HepG2 (cell line): ENCODE measurements at regions not wholly inside any gene's neighbourhood (a gene's known extent, or its start where the extent isn't known, plus 50 kb on each side); places are given as distances from the start of the nearest gene placed in this dataset.

Source experiments
- ATAC-seq: fragments of 200-7000 bp; cut with Tn5 transposase; 3 replicates; pipeline ENCODE4 v1.9.1; 2020; ENCODE audit warnings: mild to moderate bottlenecking, moderate library complexity
- BruUV-seq: library from RNA; stranded (reverse); fragments of 400-500 nt; replicated peaks from 2 replicates; lab custom pipeline; 2021; lab: Mats Ljungman, UMichigan
- CTCF ChIA-PET: fragments of 300-600 bp; formaldehyde crosslinking; extraction: SDS; loops from one replicate; lab custom pipeline; 2021; ENCODE audit warnings: low total read pairs, inconsistent platforms, low intra/inter-chr PET ratio; lab: Yijun Ruan, JAX
- POLR2A ChIA-PET: fragments of 350-600 bp; sonication (Branson Sonifier 250); formaldehyde crosslinking; loops from one replicate; lab custom pipeline; 2020; ENCODE audit warnings: antibody characterized with exemption, inconsistent platforms; lab: Yijun Ruan, JAX
- DNase-seq: peaks from one replicate; pipeline ENCODE4 v3.0.0-alpha.2; 2015; ENCODE audit warnings: low spot score
- FAIRE-seq: peaks from 3 replicates; lab custom pipeline; 2011; peaks lifted over from hg19 to GRCh38; lab: Jason Lieb, UNC
- H2AFZ ChIP-seq: one replicate; pipeline ENCODE4 v1.6.1; 2011; ENCODE audit warnings: low read length, inconsistent platforms
- H3K27ac ChIP-seq: fragments of 300-600 bp; 3 replicates; pipeline ENCODE4 v1.8.0; 2011; ENCODE audit warnings: mixed run types, mild to moderate bottlenecking, mixed read lengths, low read length, inconsistent platforms; ENCODE audit not compliant: insufficient read depth; ENCODE audit errors: extremely low read length
- H3K27me3 ChIP-seq, 2 experiments: fragments of 200-600 bp in 1 of 2; 2 replicates in 1 of 2; 3 replicates in 1 of 2; pipeline versions ENCODE4 v1.6.0 to v1.8.0; 2011; ENCODE audit warnings: low read length in 2 of 2, mild to moderate bottlenecking in 2 of 2, moderate library complexity in 2 of 2, inconsistent platforms in 1 of 2; ENCODE audit not compliant: insufficient read depth in 2 of 2, control insufficient read depth in 1 of 2
- H3K36me3 ChIP-seq, 2 experiments: fragments of 200-600 bp in 1 of 2; replicated peaks in 1 of 2; 2 replicates in 1 of 2; 3 replicates in 1 of 2; pipeline versions ENCODE4 v1.5.1 to v1.8.0; 2011; ENCODE audit warnings: low read length in 2 of 2, inconsistent platforms in 1 of 2; ENCODE audit not compliant: insufficient read depth in 2 of 2, control insufficient read depth in 1 of 2
- H3K4me1 ChIP-seq: 2 replicates; pipeline ENCODE4 v1.5.1; 2012; ENCODE audit warnings: low read length, inconsistent platforms; ENCODE audit not compliant: insufficient read depth
- H3K4me2 ChIP-seq: 2 replicates; pipeline ENCODE4 v1.6.0; 2011; ENCODE audit warnings: low read depth, low read length, inconsistent platforms
- H3K4me3 ChIP-seq, 3 experiments: fragments of 200-600 bp in 1 of 3; sonication (generic), shearing (Covaris generic) in 1 of 3; replicated peaks in 1 of 3; 2 replicates each; pipeline ENCODE4 v1.5.1; 2011 to 2016; ENCODE audit warnings: low read length in 3 of 3, inconsistent platforms in 2 of 3, low read depth in 2 of 3, mild to moderate bottlenecking in 2 of 3, control low read depth in 1 of 3, mixed read lengths in 1 of 3; ENCODE audit not compliant: insufficient read depth in 1 of 3
- H3K79me2 ChIP-seq: one replicate; pipeline ENCODE4 v1.6.1; 2011; ENCODE audit warnings: low read length, inconsistent platforms; ENCODE audit not compliant: insufficient read depth
- H3K9ac ChIP-seq: 2 replicates; pipeline ENCODE4 v1.6.0; 2011; ENCODE audit warnings: mild to moderate bottlenecking, low read depth, low read length, inconsistent platforms; ENCODE audit not compliant: insufficient read depth
- H3K9me3 ChIP-seq: 2 replicates; pipeline ENCODE4 v1.5.1; 2012; ENCODE audit warnings: mild to moderate bottlenecking, low read length
- H4K20me1 ChIP-seq: 2 replicates; pipeline ENCODE4 v1.6.0; 2011; ENCODE audit warnings: inconsistent platforms, mild to moderate bottlenecking, low read length, moderate library complexity; ENCODE audit not compliant: insufficient read depth
- CSRNP2 ChIP-seq: sonication (generic); formaldehyde crosslinking; conservative IDR thresholded peaks from 2 replicates; pipeline ENCODE4 v1.8.0; 2022; ENCODE audit warnings: low read depth, missing genetic modification reagents
- KLF11 ChIP-seq: IDR thresholded peaks from 2 replicates; pipeline ENCODE4 v1.6.1; 2016; ENCODE audit warnings: missing compliant biosample characterization
- NFATC3 ChIP-seq: sonication (generic); formaldehyde crosslinking; IDR thresholded peaks from 2 replicates; pipeline ENCODE4 v1.5.1; 2020; ENCODE audit warnings: mild to moderate bottlenecking, missing genetic modification reagents
- XRCC5 ChIP-seq: fragments of 200-400 bp; formaldehyde crosslinking; optimal IDR thresholded peaks from 2 replicates; pipeline ENCODE3; 2017; ENCODE audit warnings: mild to moderate bottlenecking, low read length
- ZHX2 ChIP-seq, 2 experiments: sonication (generic) in 1 of 2; formaldehyde crosslinking in 1 of 2; IDR thresholded peaks; 2 replicates each; pipeline versions ENCODE4 v1.6.1 to v1.9.0; 2014 to 2022; ENCODE audit warnings: antibody characterized with exemption in 1 of 2, borderline replicate concordance in 1 of 2, inconsistent platforms in 1 of 2, low read depth in 1 of 2, missing genetic modification reagents in 1 of 2
- ZNF260 ChIP-seq: sonication (generic); formaldehyde crosslinking; IDR thresholded peaks from 2 replicates; pipeline ENCODE4 v1.4.0; 2020; ENCODE audit warnings: missing genetic modification reagents, low read depth, mild to moderate bottlenecking, borderline replicate concordance
- ZNF407 ChIP-seq: sonication (generic); formaldehyde crosslinking; IDR thresholded peaks from one replicate; pipeline ENCODE4 v1.5.1; 2020; ENCODE audit warnings: mild to moderate bottlenecking, missing genetic modification reagents; ENCODE audit errors: not compliant biosample characterization
- WGBS: methylation state at CpG from one replicate; pipeline ENCODE4 v1.1.6; 2017; ENCODE audit warnings: low lambda C conversion rate; 5-methylcytosine and 5-hydroxymethylcytosine counted together
- in situ Hi-C: cut with HindIII; loops from 2 replicates; pipeline ENCODE4 v1.10.0; 2017; ENCODE audit warnings: low pct_unique_long_range_greater_than_20kb; ENCODE audit not compliant: extremely low pct_ligation_motif_present
- intact Hi-C: fragments of 100-400 bp; cut with micrococcal nuclease; formaldehyde crosslinking; loops from one replicate; pipeline ENCODE4 v1.10.0; 2022; ENCODE audit not compliant: unreplicated experiment

DNA sequence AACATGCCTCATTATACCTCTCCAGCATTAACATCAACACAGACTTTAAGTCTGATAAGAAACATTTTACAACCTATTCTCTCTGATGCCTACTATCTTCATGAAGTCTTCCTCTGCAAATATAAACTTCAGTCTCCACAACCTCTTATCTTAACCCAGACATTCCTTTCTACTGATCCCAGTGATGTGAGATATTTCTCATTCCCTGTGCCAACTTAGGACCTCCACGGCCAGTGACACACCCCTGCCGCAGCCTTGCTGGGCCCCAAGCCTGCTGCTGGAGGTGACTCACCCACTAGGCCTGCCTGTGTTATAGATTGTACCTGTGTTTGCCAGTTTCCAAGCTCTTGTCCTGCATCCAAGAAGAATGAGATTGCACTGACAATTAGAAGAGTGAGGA is 734.5 kb upstream of the CADM2 start (continued):
- TF ChIP-seq ZNF407 (no peak), ZNF260 (CRISPR knock-in tag) (no peak), KLF11 (CRISPR knock-in tag) (no peak), XRCC5 (no peak), NFATC3 (CRISPR knock-in tag) (no peak)

GRCh38 chr3:84236261-84236660 is 722.5 kb upstream of the CADM2 start:
- FAIRE-seq: no peak
- POLR2A ChIA-PET: no interaction called here
- H2AFZ ChIP-seq: no peak overlapping the region
- TF ChIP-seq ZHX2 (IDR thresholded peaks at IDR 0.05; ENCODE audit: low read depth) (no peak), ZHX2 (CRISPR knock-in tag; IDR thresholded peaks at IDR 0.05; ENCODE audit: borderline replicate concordance) (no peak), CSRNP2 (no peak)

More at GRCh38 chr3:84236261-84236660, 722.5 kb upstream of the CADM2 start:
- in situ Hi-C loops: no loop called here
- Histone ChIP-seq H4K20me1 (no peaks in the 10 kb centered on the region), H3K4me2 (no peak overlapping the region), H3K27ac (no peak overlapping the region), H3K79me2 (no peaks in the 10 kb centered on the region), H3K9me3 (no peaks in the 10 kb centered on the region; the same call in 1 of the 2 replicates), H3K9ac (no peak overlapping the region), H3K4me1 (no peaks in the 10 kb centered on the region), H3K4me3 (no peak overlapping the region), H3K36me3 (no peaks in the 10 kb centered on the region), H3K27me3 (no peaks in the 10 kb centered on the region)
- no TSS peak for BruUV-seq
- ATAC-seq (no peak), DNase-seq (no peak)
- intact Hi-C loops: no loop called here
- 18% methylated on average over 4 of the region's 4 CpGs for WGBS
- CTCF ChIA-PET: no interaction called here
